ENCODE measurements at regions not wholly inside any gene's neighbourhood (a gene's known extent, or its start where the extent isn't known, plus 50 kb on each side); places are given as distances from the start of the nearest gene placed in this dataset.

DNA sequence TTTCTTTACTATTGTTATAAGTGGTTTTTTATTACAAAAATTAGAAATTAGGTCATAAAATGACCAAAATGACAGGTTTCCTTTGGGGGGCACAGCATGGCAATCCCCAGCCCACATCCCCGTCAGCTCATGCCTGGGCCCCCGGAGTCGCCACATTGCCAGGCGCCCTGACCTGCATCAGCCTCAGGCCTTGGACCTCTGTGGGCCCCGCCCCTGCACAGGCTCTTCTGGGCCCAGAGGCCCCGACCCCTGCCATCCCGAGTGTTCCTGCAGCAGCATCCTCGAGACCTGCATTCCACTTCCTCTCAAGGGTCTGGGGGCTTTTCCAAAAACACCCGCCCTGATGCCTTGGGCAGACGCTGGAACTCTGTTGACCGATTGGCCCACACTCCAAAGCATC lies 391.1 kb upstream of the MGMT start:
- Histone ChIP-seq H3K4me3 (replicated peaks in 1 of 3; ENCODE audit: insufficient read depth in 1 of 3, low read depth in 2 of 3, low read length in 3 of 3) (no peak overlapping the region), H4K20me1 (ENCODE audit: insufficient read depth, low read length) (no peaks in the 10 kb centered on the region), H2AFZ (ENCODE audit: low read length) (no peak overlapping the region), H3K4me1 (ENCODE audit: insufficient read depth, low read length) (no peaks in the 10 kb centered on the region), H3K9ac (ENCODE audit: insufficient read depth, low read depth, low read length) (no peak overlapping the region), H3K4me2 (ENCODE audit: low read depth, low read length) (no peak overlapping the region), H3K36me3 (replicated peaks in 1 of 2; ENCODE audit: control insufficient read depth in 1 of 2, insufficient read depth in 2 of 2, low read length in 2 of 2) (no peaks in the 10 kb centered on the region), H3K9me3 (ENCODE audit: low read length) (no peaks in the 10 kb centered on the region), H3K79me2 (ENCODE audit: insufficient read depth, low read length) (no peaks in the 10 kb centered on the region), H3K27me3 (ENCODE audit: control insufficient read depth in 1 of 2, insufficient read depth in 2 of 2, low read length in 2 of 2) (no peaks in the 10 kb centered on the region), H3K27ac (ENCODE audit: extremely low read length, insufficient read depth, low read length) (no peak overlapping the region)
- CTCF ChIA-PET (ENCODE audit: low intra/inter-chr PET ratio, low total read pairs) = no interaction called here
- no peak for FAIRE-seq
- POLR2A ChIA-PET = no interaction called here
- BruUV-seq (replicated peaks) = no TSS peak
- intact Hi-C loops (cut with micrococcal nuclease; ENCODE audit: unreplicated experiment) = no loop called here
- no peak for DNase-seq (ENCODE audit: low spot score)
- in situ Hi-C loops (cut with HindIII; ENCODE audit: extremely low pct_ligation_motif_present, low pct_unique_long_range_greater_than_20kb) = no loop called here
- TF ChIP-seq PBX3 (CRISPR knock-in tag; IDR thresholded peaks at IDR 0.05; ENCODE audit: borderline replicate concordance) = no peak
- no peak for TF ChIP-seq ZNF441 (CRISPR knock-in tag; IDR thresholded peaks at IDR 0.05; ENCODE audit: borderline replicate concordance)
- TF ChIP-seq, protein P1, sequence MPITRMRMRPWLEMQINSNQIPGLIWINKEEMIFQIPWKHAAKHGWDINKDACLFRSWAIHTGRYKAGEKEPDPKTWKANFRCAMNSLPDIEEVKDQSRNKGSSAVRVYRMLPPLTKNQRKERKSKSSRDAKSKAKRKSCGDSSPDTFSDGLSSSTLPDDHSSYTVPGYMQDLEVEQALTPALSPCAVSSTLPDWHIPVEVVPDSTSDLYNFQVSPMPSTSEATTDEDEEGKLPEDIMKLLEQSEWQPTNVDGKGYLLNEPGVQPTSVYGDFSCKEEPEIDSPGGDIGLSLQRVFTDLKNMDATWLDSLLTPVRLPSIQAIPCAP (CRISPR knock-in tag; IDR thresholded peaks at IDR 0.05; ENCODE audit: low read depth) = no peak
- TF ChIP-seq HMGXB3 (CRISPR knock-in tag; IDR thresholded peaks at IDR 0.05; ENCODE audit: borderline replicate concordance) = no peak
- TF ChIP-seq PTBP1 (IDR thresholded peaks at IDR 0.05; ENCODE audit: low read depth, low read length, poor library complexity, severe bottlenecking) = no peak
- TF ChIP-seq, protein P2, sequence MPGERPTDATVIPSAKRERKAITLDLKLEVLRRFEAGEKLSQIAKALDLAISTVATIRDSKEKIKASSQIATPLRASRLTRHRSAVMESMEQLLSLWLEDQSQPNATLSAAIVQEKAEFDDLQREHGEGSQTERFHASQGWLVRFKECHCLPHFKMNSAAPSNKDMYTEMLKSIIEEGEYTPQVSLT (CRISPR knock-in tag; IDR thresholded peaks at IDR 0.05; ENCODE audit: borderline replicate concordance, low read depth) = no peak
- no peak for TF ChIP-seq SIX4 (CRISPR knock-in tag; IDR thresholded peaks at IDR 0.05)
- no peak for TF ChIP-seq EZH2 (conservative IDR thresholded peaks at IDR 0.05; ENCODE audit: low read depth, low read length)
- ATAC-seq = no peak
- WGBS (ENCODE audit: low lambda C conversion rate) = 42% methylated on average over 8 of the region's 11 CpGs

All from HepG2 (cell line).